WTC11 (cell line): ENCODE measurements at regions not wholly inside any gene's neighbourhood (a gene's known extent, or its start where the extent isn't known, plus 50 kb on each side); places are given as distances from the start of the nearest gene placed in this dataset.

Experiments used
- ATF1 ChIP-seq: sonication (generic); formaldehyde crosslinking; IDR thresholded peaks from 2 replicates; pipeline ENCODE4 v1.8.1; 2023; ENCODE audit warnings: mild to moderate bottlenecking, moderate library complexity, missing genetic modification reagents
- CREM ChIP-seq: sonication (generic); formaldehyde crosslinking; IDR thresholded peaks from 2 replicates; pipeline ENCODE4 v1.8.1; 2022; ENCODE audit warnings: mild to moderate bottlenecking, missing genetic modification reagents, moderate library complexity
- CTCF ChIP-seq: fragments of 200-600 bp; IDR thresholded peaks from 2 replicates; pipeline ENCODE4 v1.8.0; 2022; ENCODE audit warnings: antibody characterized with exemption
- E2F1 ChIP-seq: sonication (generic); formaldehyde crosslinking; IDR thresholded peaks from 2 replicates; pipeline ENCODE4 v1.8.0; 2022; ENCODE audit warnings: mild to moderate bottlenecking, missing genetic modification reagents
- E2F4 ChIP-seq: sonication (generic); formaldehyde crosslinking; IDR thresholded peaks from 2 replicates; pipeline ENCODE4 v1.8.1; 2022; ENCODE audit warnings: low read depth, mild to moderate bottlenecking, moderate library complexity, missing genetic modification reagents, borderline replicate concordance
- FOXP1 ChIP-seq: sonication (generic); formaldehyde crosslinking; IDR thresholded peaks from 2 replicates; pipeline ENCODE4 v1.8.0; 2022; ENCODE audit warnings: missing genetic modification reagents, mild to moderate bottlenecking, moderate library complexity, borderline replicate concordance
- TCF7 ChIP-seq: sonication (generic); formaldehyde crosslinking; IDR thresholded peaks from 2 replicates; pipeline ENCODE4 v1.8.0; 2022; ENCODE audit warnings: mild to moderate bottlenecking, low read depth, missing genetic modification reagents, moderate library complexity
- TP53 ChIP-seq: sonication (generic); formaldehyde crosslinking; IDR thresholded peaks from 2 replicates; pipeline ENCODE4 v1.8.1; 2023; ENCODE audit warnings: mild to moderate bottlenecking, missing genetic modification reagents
- TF ChIP-seq, protein P1 (sequence below): sonication (generic); formaldehyde crosslinking; IDR thresholded peaks from 2 replicates; pipeline ENCODE4 v1.8.0; 2022; ENCODE audit warnings: mild to moderate bottlenecking, missing genetic modification reagents
- TF ChIP-seq, protein P2 (sequence below): sonication (generic); formaldehyde crosslinking; IDR thresholded peaks from 2 replicates; pipeline ENCODE4 v1.8.1; 2022; ENCODE audit warnings: mild to moderate bottlenecking, moderate library complexity, missing genetic modification reagents

GRCh38 chr4:34236118-34236517 is 2008.2 kb downstream of the ARAP2 start:
- TF ChIP-seq E2F4 (CRISPR knock-in tag), result no peak
- TF ChIP-seq CTCF, result no peak
- TF ChIP-seq, protein P1, sequence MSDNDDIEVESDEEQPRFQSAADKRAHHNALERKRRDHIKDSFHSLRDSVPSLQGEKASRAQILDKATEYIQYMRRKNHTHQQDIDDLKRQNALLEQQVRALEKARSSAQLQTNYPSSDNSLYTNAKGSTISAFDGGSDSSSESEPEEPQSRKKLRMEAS (CRISPR knock-in tag), result no peak
- no peak for TF ChIP-seq E2F1 (CRISPR knock-in tag)
- TF ChIP-seq ATF1, result no peak
- TF ChIP-seq TCF7 (CRISPR knock-in tag), result no peak
- TF ChIP-seq CREM (CRISPR knock-in tag), result no peak
- TF ChIP-seq, protein P2, sequence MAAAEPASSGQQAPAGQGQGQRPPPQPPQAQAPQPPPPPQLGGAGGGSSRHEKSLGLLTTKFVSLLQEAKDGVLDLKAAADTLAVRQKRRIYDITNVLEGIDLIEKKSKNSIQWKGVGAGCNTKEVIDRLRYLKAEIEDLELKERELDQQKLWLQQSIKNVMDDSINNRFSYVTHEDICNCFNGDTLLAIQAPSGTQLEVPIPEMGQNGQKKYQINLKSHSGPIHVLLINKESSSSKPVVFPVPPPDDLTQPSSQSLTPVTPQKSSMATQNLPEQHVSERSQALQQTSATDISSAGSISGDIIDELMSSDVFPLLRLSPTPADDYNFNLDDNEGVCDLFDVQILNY, result no peak
- TF ChIP-seq FOXP1 (CRISPR knock-in tag), result no peak
- TF ChIP-seq TP53 (CRISPR knock-in tag), result no peak
